Kidney (tissue), 13 donors: ENCODE measurements at regions not wholly inside any gene's neighbourhood (a gene's known extent, or its start where the extent isn't known, plus 50 kb on each side); places are given as distances from the start of the nearest gene placed in this dataset.

Experiments used
- DNase-seq, 5 donors: peaks; one replicate each; pipeline ENCODE4 v3.0.0-alpha.2; 2013 to 2020
- FAIRE-seq: peaks from 2 replicates; lab custom pipeline; 2012; peaks lifted over from hg19 to GRCh38; lab: Jason Lieb, UNC
- H3K27ac ChIP-seq, 2 donors: one replicate each; pipeline ENCODE4 v1.7.0; 2013; ENCODE audit warnings: low read depth in 2 of 2, low read length in 2 of 2, inconsistent platforms in 1 of 2
- H3K27me3 ChIP-seq: one replicate; pipeline ENCODE4 v1.7.1; 2013; ENCODE audit warnings: low read length, inconsistent platforms; ENCODE audit not compliant: control insufficient read depth, insufficient read depth
- H3K36me3 ChIP-seq, 3 donors: one replicate each; pipeline versions ENCODE4 v1.7.0 to v1.7.1; 2013; ENCODE audit warnings: low read length in 3 of 3, control low read depth in 1 of 3, inconsistent platforms in 1 of 3; ENCODE audit not compliant: insufficient read depth in 3 of 3, control insufficient read depth in 2 of 3
- H3K4me1 ChIP-seq, 3 donors: one replicate each; pipeline versions ENCODE4 v1.7.0 to v1.7.1; 2013; ENCODE audit warnings: low read length in 3 of 3, inconsistent platforms in 1 of 3, low read depth in 1 of 3; ENCODE audit not compliant: control insufficient read depth in 2 of 3, insufficient read depth in 2 of 3
- H3K4me3 ChIP-seq, 3 donors: one replicate each; pipeline versions ENCODE4 v1.7.0 to v1.8.1; 2013; ENCODE audit warnings: low read length in 3 of 3, control low read depth in 1 of 3, inconsistent platforms in 1 of 3
- H3K9ac ChIP-seq, 3 donors: one replicate each; pipeline versions ENCODE4 v1.7.0 to v1.7.1; 2013; ENCODE audit warnings: low read length in 3 of 3, control low read depth in 1 of 3, inconsistent platforms in 1 of 3
- H3K9me3 ChIP-seq, 3 donors: one replicate each; pipeline versions ENCODE4 v1.7.0 to v1.7.1; 2013; ENCODE audit warnings: low read length in 3 of 3, control low read depth in 1 of 3, inconsistent platforms in 1 of 3; ENCODE audit not compliant: control insufficient read depth in 2 of 3, insufficient read depth in 1 of 3
- CTCF ChIP-seq: IDR thresholded peaks from 3 replicates; pipeline ENCODE4 v1.5.1; 2012; ENCODE audit warnings: mild to moderate bottlenecking, moderate library complexity, borderline replicate concordance; ENCODE audit not compliant: insufficient read depth; ENCODE audit errors: extremely low read depth
- intact Hi-C: fragments of 100-400 bp; cut with DNase I; formaldehyde crosslinking; loops from one replicate; pipeline ENCODE4 v1.11.1; 2022
- donor health status: control.
- donor health status: control.
- donor health status: control.
- donor health status: control.
- donor health status: control.
- donor health status: DM: yes; HTN: yes; CAD: no.
- donor health status: Normal renal cell carcinoma (clear cell type).

DNA sequence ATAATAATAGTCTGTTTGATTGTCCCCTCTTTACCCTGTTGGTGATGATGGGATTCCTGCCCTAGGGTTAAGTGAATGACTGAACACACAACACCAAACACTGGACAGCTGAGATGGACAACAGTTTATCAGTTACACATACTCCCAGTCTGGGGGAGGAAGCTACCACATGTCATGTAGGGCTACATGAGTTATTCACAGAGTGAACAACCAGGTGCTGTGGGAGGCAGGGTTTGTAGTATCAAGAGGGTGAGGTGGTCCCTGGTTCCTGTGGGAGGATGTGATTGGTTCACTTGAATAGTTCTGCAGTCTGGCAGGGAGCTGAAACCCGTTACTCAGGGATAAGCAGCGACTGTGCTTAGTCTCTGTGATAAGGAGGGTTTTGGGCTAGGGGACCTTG lies 88.8 kb upstream of the AP1S2 start:
- H3K36me3 ChIP-seq, result no peaks in the 10 kb centered on the region
- H3K4me3 ChIP-seq, result no peak overlapping the region
- H3K27me3 ChIP-seq, result peaks cover 12% of the 10 kb centered on the region
- no peaks in the 10 kb centered on the region for H3K4me1 ChIP-seq
- no peak overlapping the region for H3K9ac ChIP-seq
- intact Hi-C loops, result no loop called here
- no peak for TF ChIP-seq CTCF
- DNase-seq, result peak in 4 of 5 donors; percentile 41 to 66 (median 58)
- H3K27ac ChIP-seq, result no peak overlapping the region
- H3K9me3 ChIP-seq, result no peaks in the 10 kb centered on the region
- no peak for FAIRE-seq

GRCh38 chrX:15942307-15942706 lies 87.7 kb upstream of the AP1S2 start:
- Histone ChIP-seq H3K27ac (no peak overlapping the region), H3K27me3 (peaks cover 11% of the 10 kb centered on the region), H3K9me3 (no peaks in the 10 kb centered on the region), H3K9ac (no peak overlapping the region), H3K36me3 (no peaks in the 10 kb centered on the region), H3K4me3 (no peak overlapping the region), H3K4me1 (no peaks in the 10 kb centered on the region)
- DNase-seq (no peak), FAIRE-seq (no peak)
- intact Hi-C loops, result no loop called here
- no peak for TF ChIP-seq CTCF

DNA sequence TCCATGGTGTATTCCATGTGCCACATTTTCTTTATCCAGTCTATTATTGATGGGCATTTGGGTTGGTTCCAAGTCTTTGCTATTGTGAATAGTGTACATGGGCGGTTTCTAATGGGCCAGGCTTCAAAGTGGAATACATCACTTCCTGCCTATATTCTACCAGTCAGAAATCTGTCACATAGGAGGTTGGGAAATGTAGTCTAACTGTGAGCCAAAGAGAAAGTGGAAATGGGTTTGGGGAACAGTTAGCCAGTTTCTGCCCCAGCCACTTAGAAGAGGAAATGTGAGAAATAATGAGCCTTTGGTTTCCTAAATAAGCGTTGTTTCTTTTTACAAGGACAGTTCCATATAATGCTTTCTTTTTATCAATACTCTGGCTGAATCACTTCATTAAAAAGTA lies 85.1 kb upstream of the AP1S2 start:
- Histone ChIP-seq H3K36me3 (no peaks in the 10 kb centered on the region), H3K9ac (no peak overlapping the region), H3K9me3 (no peaks in the 10 kb centered on the region), H3K4me1 (no peaks in the 10 kb centered on the region), H3K27me3 (peaks cover 5% of the 10 kb centered on the region), H3K4me3 (no peak overlapping the region), H3K27ac (no peak overlapping the region)
- DNase-seq (no peak), FAIRE-seq (no peak)
- no peak for TF ChIP-seq CTCF
- intact Hi-C loops, result no loop called here

- DNase-seq (no peak), FAIRE-seq (no peak)
- no peak overlapping the region for H3K27ac ChIP-seq
- intact Hi-C loops, result no loop called here
- H3K4me1 ChIP-seq, result no peaks in the 10 kb centered on the region
- H3K4me3 ChIP-seq, result no peak overlapping the region
- no peak for TF ChIP-seq CTCF
- no peaks in the 10 kb centered on the region for H3K9me3 ChIP-seq
- no peaks in the 10 kb centered on the region for H3K36me3 ChIP-seq
- no peak overlapping the region for H3K9ac ChIP-seq
- peaks cover 5% of the 10 kb centered on the region for H3K27me3 ChIP-seq
Measured at GRCh38 chrX:15938072-15938471, 83.5 kb upstream of the AP1S2 start.
